OCI-LY3 (cell line): ENCODE measurements at regions not wholly inside any gene's neighbourhood (a gene's known extent, or its start where the extent isn't known, plus 50 kb on each side); places are given as distances from the start of the nearest gene placed in this dataset.

Experiments
- H2AFZ ChIP-seq: fragments of 200-600, 300-600 bp; shearing (Covaris generic); 2 replicates; pipeline ENCODE4 v1.6.0; 2014; ENCODE audit warnings: antibody characterized with exemption, low read depth, low read length
- H3K27ac ChIP-seq: fragments of 200-600, 300-600 bp; sonication (generic); 2 replicates; pipeline ENCODE4 v1.5.1; 2014; ENCODE audit warnings: mild to moderate bottlenecking, low read length, moderate library complexity, mixed read lengths
- H3K27me3 ChIP-seq: fragments of 200-600, 300-600 bp; sonication (generic); 2 replicates; pipeline ENCODE4 v1.6.1; 2014; ENCODE audit warnings: low read depth, low read length, mixed read lengths
- H3K36me3 ChIP-seq: fragments of 200-600, 300-600 bp; sonication (generic); replicated peaks from 2 replicates; pipeline ENCODE3; 2014; ENCODE audit warnings: low read depth, low read length, mixed read lengths
- H3K4me1 ChIP-seq: fragments of 300-600, 200-600 bp; sonication (generic); 2 replicates; pipeline ENCODE4 v1.6.1; 2014; ENCODE audit warnings: low read length, mixed read lengths
- H3K4me2 ChIP-seq: fragments of 200-600, 300-600 bp; sonication (generic); 2 replicates; pipeline ENCODE4 v1.6.1; 2014; ENCODE audit warnings: low read length, mixed read lengths
- H3K4me3 ChIP-seq: fragments of 300-600, 200-600 bp; sonication (generic); 2 replicates; pipeline ENCODE4 v1.5.1; 2014; ENCODE audit warnings: antibody characterized with exemption, mild to moderate bottlenecking, low read length, moderate library complexity
- H3K79me2 ChIP-seq: fragments of 300-600, 200-600 bp; shearing (Covaris generic); 2 replicates; pipeline ENCODE4 v1.6.1; 2014; ENCODE audit warnings: mild to moderate bottlenecking, low read length, mixed read lengths
- H3K9ac ChIP-seq: fragments of 300-600, 200-600 bp; shearing (Covaris generic); 2 replicates; pipeline ENCODE4 v1.6.0; 2014; ENCODE audit warnings: mild to moderate bottlenecking, low read length, moderate library complexity
- H3K9me3 ChIP-seq: fragments of 200-600, 300-600 bp; shearing (Covaris generic); 2 replicates; pipeline ENCODE4 v1.6.1; 2014; ENCODE audit warnings: low read length, mixed read lengths; ENCODE audit not compliant: insufficient read depth
- H4K20me1 ChIP-seq: fragments of 200-600, 300-600 bp; sonication (generic); 2 replicates; pipeline ENCODE4 v1.6.1; 2016; ENCODE audit warnings: low read length, mixed read lengths; ENCODE audit not compliant: insufficient read depth
- EZH2phosphoT487 ChIP-seq: fragments of 200-600 bp; shearing (Covaris generic); IDR thresholded peaks from 2 replicates; pipeline ENCODE4 v1.6.1; 2018; ENCODE audit warnings: antibody characterized with exemption, mixed run types, low read depth
- TF ChIP-seq, protein P1 (sequence below): fragments of 200-600, 300-600 bp; sonication (generic); IDR thresholded peaks from 2 replicates; pipeline ENCODE4 v1.5.1; 2014; ENCODE audit warnings: antibody characterized with exemption, low read length, low read depth

DNA sequence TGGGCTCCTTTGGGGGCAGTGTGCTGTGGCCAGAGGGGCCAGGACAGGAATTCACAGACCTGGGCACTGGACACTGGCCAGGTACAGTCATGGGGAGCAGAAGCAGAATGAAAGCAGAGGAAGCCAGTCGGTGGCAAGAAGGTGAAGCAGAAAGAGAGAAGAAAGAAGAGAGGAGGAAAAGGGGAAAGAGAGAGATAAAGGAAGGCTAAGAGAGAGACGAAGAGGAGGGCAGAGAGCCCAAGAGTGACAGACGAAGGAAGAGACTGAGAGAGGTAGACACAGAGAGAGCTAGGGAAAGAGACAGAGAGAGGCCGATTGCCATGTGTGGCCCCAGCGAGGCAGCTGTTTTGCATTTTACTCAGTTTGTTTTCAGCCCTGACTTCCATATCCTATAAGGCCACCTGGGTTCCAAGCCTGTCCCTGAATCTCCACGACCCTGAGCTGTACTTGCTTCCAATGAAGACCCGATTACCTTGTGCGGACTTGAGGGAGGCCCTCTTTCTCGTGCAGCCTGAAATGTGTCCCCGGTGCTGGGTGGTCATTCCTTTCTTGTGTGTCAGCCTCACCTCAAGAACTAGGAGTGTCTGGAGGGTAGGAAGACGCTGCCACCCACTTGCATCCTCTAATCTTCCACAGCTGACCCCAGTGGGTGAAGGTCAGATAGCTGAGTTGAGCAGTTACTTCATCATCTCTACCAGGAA is 73.9 kb downstream of the LSM3 start:
- H3K27ac ChIP-seq: no peak overlapping the region
- no peaks in the 10 kb centered on the region for H3K36me3 ChIP-seq
- no peak overlapping the region for H2AFZ ChIP-seq
- H3K79me2 ChIP-seq: no peaks in the 10 kb centered on the region
- H3K27me3 ChIP-seq: peaks cover 5% of the 10 kb centered on the region; the same call in 1 of the 2 replicates
- H3K9ac ChIP-seq: no peak overlapping the region
- no peaks in the 10 kb centered on the region for H3K9me3 ChIP-seq
- H4K20me1 ChIP-seq: no peaks in the 10 kb centered on the region
- H3K4me2 ChIP-seq: no peak overlapping the region
- TF ChIP-seq EZH2phosphoT487: no peak
- TF ChIP-seq, protein P1, sequence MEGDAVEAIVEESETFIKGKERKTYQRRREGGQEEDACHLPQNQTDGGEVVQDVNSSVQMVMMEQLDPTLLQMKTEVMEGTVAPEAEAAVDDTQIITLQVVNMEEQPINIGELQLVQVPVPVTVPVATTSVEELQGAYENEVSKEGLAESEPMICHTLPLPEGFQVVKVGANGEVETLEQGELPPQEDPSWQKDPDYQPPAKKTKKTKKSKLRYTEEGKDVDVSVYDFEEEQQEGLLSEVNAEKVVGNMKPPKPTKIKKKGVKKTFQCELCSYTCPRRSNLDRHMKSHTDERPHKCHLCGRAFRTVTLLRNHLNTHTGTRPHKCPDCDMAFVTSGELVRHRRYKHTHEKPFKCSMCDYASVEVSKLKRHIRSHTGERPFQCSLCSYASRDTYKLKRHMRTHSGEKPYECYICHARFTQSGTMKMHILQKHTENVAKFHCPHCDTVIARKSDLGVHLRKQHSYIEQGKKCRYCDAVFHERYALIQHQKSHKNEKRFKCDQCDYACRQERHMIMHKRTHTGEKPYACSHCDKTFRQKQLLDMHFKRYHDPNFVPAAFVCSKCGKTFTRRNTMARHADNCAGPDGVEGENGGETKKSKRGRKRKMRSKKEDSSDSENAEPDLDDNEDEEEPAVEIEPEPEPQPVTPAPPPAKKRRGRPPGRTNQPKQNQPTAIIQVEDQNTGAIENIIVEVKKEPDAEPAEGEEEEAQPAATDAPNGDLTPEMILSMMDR: no peak
- no peaks in the 10 kb centered on the region for H3K4me1 ChIP-seq
- no peak overlapping the region for H3K4me3 ChIP-seq

DNA sequence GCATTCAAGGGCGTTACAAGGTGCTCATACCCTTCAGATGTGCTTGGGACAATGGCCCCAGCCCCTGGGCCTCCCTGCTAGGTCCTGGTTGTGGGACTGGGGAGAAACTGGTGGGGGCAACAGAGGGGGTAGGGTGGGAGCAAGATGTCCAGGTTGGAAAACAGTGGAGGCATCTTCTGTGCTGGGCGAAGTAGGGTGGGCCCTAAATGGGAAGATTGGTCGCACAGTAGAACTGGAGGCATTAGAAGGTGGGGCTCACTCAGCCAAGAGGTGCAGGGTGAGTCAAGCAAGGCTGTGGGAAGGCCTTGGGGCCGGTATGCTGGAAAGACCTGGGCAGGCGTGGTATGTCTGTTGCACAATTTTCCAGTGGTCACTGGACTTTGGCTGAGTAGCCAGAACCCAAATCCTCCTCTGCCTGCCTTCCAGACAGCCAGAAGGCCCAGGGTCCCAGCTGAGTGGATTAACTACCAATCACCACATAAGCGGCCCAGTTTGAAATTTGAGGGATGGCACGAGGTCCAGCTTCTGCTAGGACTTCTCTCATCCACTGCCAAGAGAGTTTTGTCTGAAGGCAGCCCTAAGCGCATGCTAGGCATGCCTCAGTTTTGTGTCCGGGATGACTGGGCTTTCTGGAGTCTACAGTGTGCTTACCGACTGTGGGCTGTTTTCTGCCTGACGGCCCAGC is 74.5 kb downstream of the LSM3 start:
- no peak overlapping the region for H3K4me3 ChIP-seq
- no peaks in the 10 kb centered on the region for H3K4me1 ChIP-seq
- H3K4me2 ChIP-seq: no peak overlapping the region
- H3K27ac ChIP-seq: no peak overlapping the region
- no peak overlapping the region for H2AFZ ChIP-seq
- TF ChIP-seq, protein P1: no peak
- TF ChIP-seq EZH2phosphoT487: no peak
- H3K79me2 ChIP-seq: no peaks in the 10 kb centered on the region
- H3K36me3 ChIP-seq: no peaks in the 10 kb centered on the region
- no peaks in the 10 kb centered on the region for H3K9me3 ChIP-seq
- no peak overlapping the region for H3K9ac ChIP-seq
- no peaks in the 10 kb centered on the region for H4K20me1 ChIP-seq
- peaks cover 5% of the 10 kb centered on the region; the same call in 1 of the 2 replicates for H3K27me3 ChIP-seq

DNA sequence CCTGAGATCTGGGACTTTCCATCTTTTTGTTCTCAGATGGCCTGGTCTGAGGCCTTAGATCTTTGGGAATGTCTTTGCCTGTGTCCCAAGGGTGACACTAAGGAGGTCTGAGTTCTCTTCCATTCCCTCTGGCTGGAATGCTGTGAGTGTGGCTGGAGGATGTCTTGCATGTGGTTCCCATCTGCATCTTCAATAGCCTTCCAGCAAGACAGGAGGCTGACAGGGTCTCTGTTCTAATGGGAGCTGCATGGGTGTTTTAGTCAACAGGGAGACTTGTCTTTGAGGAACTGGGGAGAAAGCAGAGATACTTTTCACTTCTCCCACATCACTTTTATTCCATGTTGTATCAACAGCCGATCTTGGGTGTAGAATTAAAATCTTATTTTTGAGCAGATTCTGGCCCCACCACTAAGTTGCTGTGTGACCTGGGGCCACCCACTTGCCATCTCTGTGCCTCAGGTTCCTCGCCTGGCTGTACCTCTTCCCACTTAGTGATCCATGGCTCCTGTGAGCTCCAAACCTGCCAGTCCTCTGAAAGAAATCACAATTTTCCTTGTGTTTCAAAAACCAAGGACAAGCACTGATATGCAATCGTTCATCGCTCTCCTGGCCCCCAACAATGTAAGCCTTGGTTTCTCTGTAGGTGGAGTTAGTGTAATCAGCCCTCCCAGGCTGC is 75.2 kb downstream of the LSM3 start:
- no peak overlapping the region for H3K27ac ChIP-seq
- peaks cover 5% of the 10 kb centered on the region; the same call in 1 of the 2 replicates for H3K27me3 ChIP-seq
- no peak overlapping the region for H3K4me3 ChIP-seq
- no peak for TF ChIP-seq EZH2phosphoT487
- TF ChIP-seq, protein P1: no peak
- no peak overlapping the region for H3K9ac ChIP-seq
- no peak overlapping the region for H2AFZ ChIP-seq
- no peaks in the 10 kb centered on the region for H3K4me1 ChIP-seq
- H3K9me3 ChIP-seq: no peaks in the 10 kb centered on the region
- no peak overlapping the region for H3K4me2 ChIP-seq
- H4K20me1 ChIP-seq: no peaks in the 10 kb centered on the region
- H3K36me3 ChIP-seq: no peaks in the 10 kb centered on the region
- no peaks in the 10 kb centered on the region for H3K79me2 ChIP-seq
